Calu3 (cell line): ENCODE measurements at regions not wholly inside any gene's neighbourhood (a gene's known extent, or its start where the extent isn't known, plus 50 kb on each side); places are given as distances from the start of the nearest gene placed in this dataset.

Source experiments
- BruUV-seq: library from RNA; stranded (reverse); fragments of 400-500 nt; replicated peaks from 2 replicates; lab custom pipeline; 2021; lab: Mats Ljungman, UMichigan
- CTCF ChIA-PET: fragments of 300-600 bp; sonication (Branson Sonifier 250); formaldehyde crosslinking; loops from one replicate; lab custom pipeline; 2022; ENCODE audit warnings: antibody characterized with exemption; lab: Charles Lee
- DNase-seq: peaks from one replicate; pipeline ENCODE4 v3.0.0; 2022
- H3K27ac Mint-ChIP-seq: one replicate; pipeline ENCODE4 v1.8.0; 2022; ENCODE audit warnings: mixed read lengths; ENCODE audit not compliant: unreplicated experiment
- H3K27me3 Mint-ChIP-seq: one replicate; pipeline ENCODE4 v1.8.0; 2022; ENCODE audit warnings: mixed read lengths; ENCODE audit not compliant: unreplicated experiment
- H3K36me3 Mint-ChIP-seq: one replicate; pipeline ENCODE4 v1.8.0; 2022; ENCODE audit warnings: mild to moderate bottlenecking, moderate library complexity, mixed read lengths; ENCODE audit not compliant: insufficient read depth, unreplicated experiment
- H3K4me1 Mint-ChIP-seq: one replicate; pipeline ENCODE4 v1.8.0; 2022; ENCODE audit warnings: mild to moderate bottlenecking, low read depth, mixed read lengths; ENCODE audit not compliant: unreplicated experiment
- H3K4me3 Mint-ChIP-seq: one replicate; pipeline ENCODE4 v1.8.0; 2022; ENCODE audit warnings: mild to moderate bottlenecking, low read depth, moderate library complexity, mixed read lengths; ENCODE audit not compliant: unreplicated experiment
- H3K9me3 Mint-ChIP-seq: one replicate; pipeline ENCODE4 v1.8.0; 2022; ENCODE audit warnings: low read depth, mixed read lengths; ENCODE audit not compliant: unreplicated experiment
- intact Hi-C: fragments of 100-400 bp; cut with micrococcal nuclease; formaldehyde crosslinking; loops from one replicate; pipeline ENCODE4 v1.10.0; 2022; ENCODE audit not compliant: unreplicated experiment
- TF ChIP-seq, protein P1 (sequence below): fragments of 200-600 bp; IDR thresholded peaks from one replicate; pipeline ENCODE4 v1.8.0; 2022; ENCODE audit warnings: antibody characterized with exemption; ENCODE audit not compliant: unreplicated experiment

DNA sequence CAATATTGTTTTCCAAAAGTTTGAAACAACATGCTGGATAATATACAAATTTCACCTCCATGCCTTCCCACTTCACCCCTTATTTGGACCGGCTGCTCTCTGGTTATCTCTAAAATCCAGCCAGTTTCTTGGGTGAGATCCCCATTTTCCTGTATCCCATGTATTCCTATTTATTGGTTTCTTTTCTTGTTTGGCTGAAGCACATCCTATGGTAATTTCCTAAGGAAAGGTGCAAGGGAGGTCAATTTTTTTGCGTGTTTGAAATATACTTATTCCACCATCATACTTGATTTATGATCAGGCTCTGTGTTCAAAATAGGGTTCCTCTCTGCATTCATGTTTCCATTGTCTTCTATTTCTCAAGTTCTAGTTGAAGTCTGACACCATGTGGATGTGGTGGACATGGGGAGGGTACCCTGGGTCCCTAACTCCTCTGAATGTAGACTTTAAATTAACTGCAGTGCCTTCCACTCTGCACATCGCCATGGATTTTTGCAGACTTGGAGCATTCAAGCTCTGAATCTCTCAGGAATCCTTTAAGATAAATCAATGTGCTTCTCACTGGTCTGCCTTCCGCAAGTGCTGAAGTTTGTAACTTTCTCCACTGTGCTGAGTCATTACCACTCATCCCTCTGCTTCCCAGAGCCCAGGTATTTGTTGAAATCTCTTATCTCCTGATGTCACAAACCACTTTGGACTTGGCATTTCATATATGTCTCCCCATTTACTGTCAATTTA lies 52.1 kb upstream of the TLE3 start:
- H3K36me3 Mint-ChIP-seq, result no peaks in the 10 kb centered on the region
- no peaks in the 10 kb centered on the region for H3K4me1 Mint-ChIP-seq
- H3K27me3 Mint-ChIP-seq, result peaks cover 38% of the 10 kb centered on the region
- CTCF ChIA-PET, result interaction anchor here (0.5 kb wide), 1 partner anchor 1382 kb away, joined by 10 read pairs; no protein-coding TSS in a partner anchor
- DNase-seq, result no peak
- no TSS peak for BruUV-seq
- TF ChIP-seq, protein P1, sequence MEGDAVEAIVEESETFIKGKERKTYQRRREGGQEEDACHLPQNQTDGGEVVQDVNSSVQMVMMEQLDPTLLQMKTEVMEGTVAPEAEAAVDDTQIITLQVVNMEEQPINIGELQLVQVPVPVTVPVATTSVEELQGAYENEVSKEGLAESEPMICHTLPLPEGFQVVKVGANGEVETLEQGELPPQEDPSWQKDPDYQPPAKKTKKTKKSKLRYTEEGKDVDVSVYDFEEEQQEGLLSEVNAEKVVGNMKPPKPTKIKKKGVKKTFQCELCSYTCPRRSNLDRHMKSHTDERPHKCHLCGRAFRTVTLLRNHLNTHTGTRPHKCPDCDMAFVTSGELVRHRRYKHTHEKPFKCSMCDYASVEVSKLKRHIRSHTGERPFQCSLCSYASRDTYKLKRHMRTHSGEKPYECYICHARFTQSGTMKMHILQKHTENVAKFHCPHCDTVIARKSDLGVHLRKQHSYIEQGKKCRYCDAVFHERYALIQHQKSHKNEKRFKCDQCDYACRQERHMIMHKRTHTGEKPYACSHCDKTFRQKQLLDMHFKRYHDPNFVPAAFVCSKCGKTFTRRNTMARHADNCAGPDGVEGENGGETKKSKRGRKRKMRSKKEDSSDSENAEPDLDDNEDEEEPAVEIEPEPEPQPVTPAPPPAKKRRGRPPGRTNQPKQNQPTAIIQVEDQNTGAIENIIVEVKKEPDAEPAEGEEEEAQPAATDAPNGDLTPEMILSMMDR, result no peak
- no peaks in the 10 kb centered on the region for H3K9me3 Mint-ChIP-seq
- no peak overlapping the region for H3K4me3 Mint-ChIP-seq
- intact Hi-C loops, result no loop called here
- no peak overlapping the region for H3K27ac Mint-ChIP-seq

DNA sequence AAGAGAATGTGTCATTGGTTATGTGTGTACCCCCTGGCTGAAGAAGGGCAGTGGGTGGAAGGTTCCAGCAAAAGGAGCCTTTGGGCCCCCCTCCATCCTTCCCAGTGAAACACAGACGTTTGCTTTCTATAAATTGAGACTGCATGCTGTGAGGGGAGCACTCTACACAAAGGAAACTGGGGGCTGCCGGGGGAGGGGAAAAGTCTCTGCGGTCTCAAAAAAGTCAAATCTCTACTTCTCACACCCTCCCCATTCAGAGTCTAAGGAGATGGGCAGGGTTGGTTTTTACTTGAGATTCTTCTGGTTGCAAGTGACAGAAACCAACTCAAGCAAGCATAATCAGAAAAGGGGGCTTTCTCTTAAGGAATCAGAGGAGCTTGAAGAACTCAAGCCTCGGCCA lies 50.1 kb upstream of the TLE3 start:
- intact Hi-C loops, result no loop called here
- Mint-ChIP-seq H3K27ac (no peak overlapping the region), H3K4me3 (no peak overlapping the region), H3K4me1 (peaks cover 3% of the 10 kb centered on the region), H3K27me3 (peaks cover 51% of the 10 kb centered on the region), H3K36me3 (no peaks in the 10 kb centered on the region), H3K9me3 (no peaks in the 10 kb centered on the region)
- no TSS peak for BruUV-seq
- no peak for DNase-seq
- TF ChIP-seq, protein P1, result no peak
- CTCF ChIA-PET, result interaction anchor here (1.4 kb wide), 1 partner anchor 24 kb away, joined by 4 read pairs; no protein-coding TSS in a partner anchor
